ENCODE measurements at regions not wholly inside any gene's neighbourhood (a gene's known extent, or its start where the extent isn't known, plus 50 kb on each side); places are given as distances from the start of the nearest gene placed in this dataset.
"Not testable (repeated sequence)": the region's sequence is repeated elsewhere in the genome, so short reads cannot be mapped to it uniquely, and the experiment has no call there.

DNA sequence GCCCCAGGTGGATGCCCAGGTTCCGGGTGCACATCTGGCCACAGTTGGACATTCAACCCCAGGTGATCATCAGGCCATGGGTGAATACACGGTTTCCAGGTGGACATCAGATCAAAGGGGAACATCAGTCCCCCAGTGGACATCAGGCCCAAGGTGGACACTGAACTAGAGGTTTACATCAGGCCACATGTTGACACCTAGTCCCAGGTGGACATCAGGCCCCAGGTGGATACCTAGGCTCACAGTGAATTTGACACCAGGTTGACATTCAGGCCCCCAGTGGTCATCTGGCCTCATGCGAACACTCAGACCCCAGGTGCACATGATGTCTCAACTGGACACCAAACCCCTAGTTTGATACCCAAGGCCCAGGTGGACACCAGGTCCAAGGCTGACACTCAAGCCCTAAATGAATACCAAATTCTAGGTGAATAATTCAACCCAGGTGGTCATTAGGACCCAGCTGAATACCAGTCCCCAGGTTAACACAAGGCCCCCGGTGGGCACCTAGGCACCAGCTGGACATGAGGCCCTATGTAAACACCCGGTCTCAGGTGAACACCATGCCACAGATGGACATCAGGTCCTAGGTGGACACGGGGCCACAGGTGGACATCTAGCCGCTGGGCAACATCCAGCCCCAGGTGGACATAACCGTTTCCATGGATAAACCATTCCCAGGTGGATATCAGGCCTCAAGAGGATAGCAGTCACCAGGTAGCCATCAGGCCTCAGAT, 200.4 kb downstream of the POTEM start:
- not testable (repeated sequence) for TF ChIP-seq POLR2A (IDR thresholded peaks at IDR 0.05; ENCODE audit: extremely low read depth, insufficient read length); MYC (IDR thresholded peaks at IDR 0.05; ENCODE audit: low read depth, low read length)
- TF ChIP-seq, protein P1, sequence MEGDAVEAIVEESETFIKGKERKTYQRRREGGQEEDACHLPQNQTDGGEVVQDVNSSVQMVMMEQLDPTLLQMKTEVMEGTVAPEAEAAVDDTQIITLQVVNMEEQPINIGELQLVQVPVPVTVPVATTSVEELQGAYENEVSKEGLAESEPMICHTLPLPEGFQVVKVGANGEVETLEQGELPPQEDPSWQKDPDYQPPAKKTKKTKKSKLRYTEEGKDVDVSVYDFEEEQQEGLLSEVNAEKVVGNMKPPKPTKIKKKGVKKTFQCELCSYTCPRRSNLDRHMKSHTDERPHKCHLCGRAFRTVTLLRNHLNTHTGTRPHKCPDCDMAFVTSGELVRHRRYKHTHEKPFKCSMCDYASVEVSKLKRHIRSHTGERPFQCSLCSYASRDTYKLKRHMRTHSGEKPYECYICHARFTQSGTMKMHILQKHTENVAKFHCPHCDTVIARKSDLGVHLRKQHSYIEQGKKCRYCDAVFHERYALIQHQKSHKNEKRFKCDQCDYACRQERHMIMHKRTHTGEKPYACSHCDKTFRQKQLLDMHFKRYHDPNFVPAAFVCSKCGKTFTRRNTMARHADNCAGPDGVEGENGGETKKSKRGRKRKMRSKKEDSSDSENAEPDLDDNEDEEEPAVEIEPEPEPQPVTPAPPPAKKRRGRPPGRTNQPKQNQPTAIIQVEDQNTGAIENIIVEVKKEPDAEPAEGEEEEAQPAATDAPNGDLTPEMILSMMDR (IDR thresholded peaks at IDR 0.05; ENCODE audit: low read depth, low read length): not testable (repeated sequence)
- TF ChIP-seq, protein P2, sequence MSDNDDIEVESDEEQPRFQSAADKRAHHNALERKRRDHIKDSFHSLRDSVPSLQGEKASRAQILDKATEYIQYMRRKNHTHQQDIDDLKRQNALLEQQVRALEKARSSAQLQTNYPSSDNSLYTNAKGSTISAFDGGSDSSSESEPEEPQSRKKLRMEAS (IDR thresholded peaks at IDR 0.05; ENCODE audit: low read depth, low read length): not testable (repeated sequence)
